Keratinocyte (primary cell): ENCODE measurements at regions not wholly inside any gene's neighbourhood (a gene's known extent, or its start where the extent isn't known, plus 50 kb on each side); places are given as distances from the start of the nearest gene placed in this dataset.

Source experiments
- DNase-seq: peaks from one replicate; pipeline ENCODE4 v3.0.0-alpha.2; 2011; ENCODE audit warnings: low read depth, missing footprints, low spot score
- FAIRE-seq: peaks from 2 replicates; lab custom pipeline; 2011; peaks lifted over from hg19 to GRCh38; lab: Jason Lieb, UNC
- H2AFZ ChIP-seq: 2 replicates; pipeline ENCODE4 v1.6.0; 2012; ENCODE audit warnings: low read length, control low read depth, inconsistent platforms; ENCODE audit not compliant: control insufficient read depth
- H3K27ac ChIP-seq: 2 replicates; pipeline ENCODE4 v1.5.1; 2011; ENCODE audit warnings: low read length; ENCODE audit not compliant: control insufficient read depth, insufficient read depth
- H3K27me3 ChIP-seq: 3 replicates; pipeline ENCODE4 v1.6.0; 2011; ENCODE audit warnings: low read length; ENCODE audit not compliant: control insufficient read depth, insufficient read depth; ENCODE audit errors: extremely low read depth
- H3K36me3 ChIP-seq, 2 experiments: 2 replicates in 1 of 2; 3 replicates in 1 of 2; pipeline ENCODE4 v1.5.1; 2011; ENCODE audit warnings: low read length in 2 of 2, mild to moderate bottlenecking in 1 of 2; ENCODE audit not compliant: control insufficient read depth in 2 of 2, insufficient read depth in 2 of 2; ENCODE audit errors: extremely low read depth in 1 of 2
- H3K4me1 ChIP-seq: 3 replicates; pipeline ENCODE4 v1.5.1; 2011; ENCODE audit warnings: low read length; ENCODE audit not compliant: control insufficient read depth, insufficient read depth; ENCODE audit errors: extremely low read depth
- H3K4me2 ChIP-seq: 3 replicates; pipeline ENCODE4 v1.6.0; 2011; ENCODE audit warnings: low read depth, low read length; ENCODE audit not compliant: control insufficient read depth, insufficient read depth; ENCODE audit errors: extremely low read depth
- H3K4me3 ChIP-seq, 3 experiments: fragments of 200-600 bp in 1 of 3; sonication (generic) in 1 of 3; 2 replicates in 2 of 3; 3 replicates in 1 of 3; pipeline ENCODE4 v1.5.1; 2011 to 2016; ENCODE audit warnings: low read length in 3 of 3, mild to moderate bottlenecking in 3 of 3, control low read depth in 2 of 3, inconsistent platforms in 1 of 3, low read depth in 1 of 3, mixed read lengths in 1 of 3, mixed run types in 1 of 3, moderate library complexity in 1 of 3; ENCODE audit not compliant: control insufficient read depth in 2 of 3, insufficient read depth in 2 of 3; ENCODE audit errors: extremely low read depth in 1 of 3
- H3K79me2 ChIP-seq: 2 replicates; pipeline ENCODE4 v1.6.0; 2012; ENCODE audit warnings: low read length; ENCODE audit not compliant: control insufficient read depth, insufficient read depth
- H3K9ac ChIP-seq: 3 replicates; pipeline ENCODE4 v1.6.0; 2011; ENCODE audit warnings: low read length; ENCODE audit not compliant: control insufficient read depth, insufficient read depth; ENCODE audit errors: extremely low read depth
- H3K9me1 ChIP-seq: 3 replicates; pipeline ENCODE4 v1.6.0; 2011; ENCODE audit warnings: low read length; ENCODE audit not compliant: control insufficient read depth, insufficient read depth; ENCODE audit errors: extremely low read depth
- H3K9me3 ChIP-seq: 2 replicates; pipeline ENCODE4 v1.5.1; 2012; ENCODE audit warnings: low read depth, low read length; ENCODE audit not compliant: control insufficient read depth
- H4K20me1 ChIP-seq: 3 replicates; pipeline ENCODE4 v1.6.0; 2011; ENCODE audit warnings: low read length; ENCODE audit not compliant: control insufficient read depth, insufficient read depth; ENCODE audit errors: extremely low read depth
- CTCF ChIP-seq, 3 experiments: IDR thresholded peaks in 1 of 3; conservative IDR thresholded peaks in 1 of 3; optimal IDR thresholded peaks in 1 of 3; 2 replicates in 2 of 3; 3 replicates in 1 of 3; pipeline versions ENCODE3 to v1.5.1; 2011; ENCODE audit warnings: low read length in 3 of 3, mild to moderate bottlenecking in 3 of 3, moderate library complexity in 2 of 3, control low read depth in 1 of 3, inconsistent platforms in 1 of 3; ENCODE audit not compliant: insufficient read depth in 2 of 3; ENCODE audit errors: extremely low read depth in 1 of 3
- EZH2 ChIP-seq: IDR thresholded peaks from one replicate; pipeline ENCODE4 v1.6.1; 2012; ENCODE audit warnings: inconsistent platforms, mild to moderate bottlenecking, low read length, moderate library complexity
- dilution Hi-C: fragments of 300-500 bp; cut with MboI; formaldehyde crosslinking; loops from one replicate; pipeline ENCODE4 v1.7.0; 2020; ENCODE audit warnings: low sequenced_read_pairs; ENCODE audit not compliant: extremely low pct_ligation_motif_present

GRCh38 chr2:88248280-88248828, 78.2 kb downstream of the THNSL2 start:
- dilution Hi-C loops = no loop called here
- Histone ChIP-seq H4K20me1 (no peaks in the 10 kb centered on the region), H3K4me1 (no peaks in the 10 kb centered on the region), H3K4me2 (no peak overlapping the region), H3K27me3 (no peaks in the 10 kb centered on the region), H3K36me3 (no peaks in the 10 kb centered on the region), H3K4me3 (no peak overlapping the region), H3K9me1 (no peaks in the 10 kb centered on the region), H2AFZ (no peak overlapping the region), H3K27ac (no peak overlapping the region), H3K9me3 (no peaks in the 10 kb centered on the region), H3K79me2 (no peaks in the 10 kb centered on the region), H3K9ac (no peak overlapping the region)
- TF ChIP-seq CTCF (optimal IDR thresholded peaks at IDR 0.05 in 1 of 3, IDR thresholded peaks at IDR 0.05 in 1 of 3, conservative IDR thresholded peaks at IDR 0.05 in 1 of 3; ENCODE audit: extremely low read depth in 1 of 3, insufficient read depth in 2 of 3, low read length in 3 of 3) = no peak
- no peak for TF ChIP-seq EZH2
- DNase-seq (no peak), FAIRE-seq (no peak)

GRCh38 chr2:88247531-88247930, 77.4 kb downstream of the THNSL2 start:
- TF ChIP-seq EZH2 (no peak), CTCF (optimal IDR thresholded peaks at IDR 0.05 in 1 of 3, IDR thresholded peaks at IDR 0.05 in 1 of 3, conservative IDR thresholded peaks at IDR 0.05 in 1 of 3; ENCODE audit: extremely low read depth in 1 of 3, insufficient read depth in 2 of 3, low read length in 3 of 3) (no peak)
- dilution Hi-C loops = no loop called here
- Histone ChIP-seq H3K4me2 (no peak overlapping the region), H3K9ac (no peak overlapping the region), H3K9me1 (no peaks in the 10 kb centered on the region), H3K9me3 (no peaks in the 10 kb centered on the region), H3K4me1 (no peaks in the 10 kb centered on the region), H3K27me3 (no peaks in the 10 kb centered on the region), H4K20me1 (no peaks in the 10 kb centered on the region), H3K4me3 (no peak overlapping the region), H2AFZ (no peak overlapping the region), H3K79me2 (no peaks in the 10 kb centered on the region), H3K36me3 (no peaks in the 10 kb centered on the region), H3K27ac (no peak overlapping the region)
- no peak for FAIRE-seq
- no peak for DNase-seq
